ENCODE measurements at regions not wholly inside any gene's neighbourhood (a gene's known extent, or its start where the extent isn't known, plus 50 kb on each side); places are given as distances from the start of the nearest gene placed in this dataset.

GRCh38 chr3:18807593-18807992 lies 340.7 kb upstream of the KCNH8 start:
- in situ Hi-C loops (cut with MboI; ENCODE audit: low sequenced_read_pairs) (no loop called here), intact Hi-C loops (cut with micrococcal nuclease) (no loop called here), dilution Hi-C loops (cut with HindIII; ENCODE audit: low sequenced_read_pairs, unreplicated experiment) (no loop called here)
- ChIA-PET POLR2A (ENCODE audit: unreplicated experiment) (no interaction called here), CTCF (no interaction called here)
- no peak overlapping the region for H2BK20ac ChIP-seq (ENCODE audit: low read depth, low read length)
- H3K4me1 ChIP-seq (ENCODE audit: control insufficient read depth, insufficient read depth, low read length), result no peaks in the 10 kb centered on the region
- H2AFZ ChIP-seq (replicated peaks; ENCODE audit: low read length, poor library complexity), result no peak overlapping the region
- no peaks in the 10 kb centered on the region for H3K27me3 ChIP-seq (ENCODE audit: control insufficient read depth, insufficient read depth, low read length)
- no peak overlapping the region for H4K91ac ChIP-seq (ENCODE audit: insufficient read depth, low read depth, low read length)
- no peak overlapping the region for H2AK5ac ChIP-seq (ENCODE audit: low read depth, low read length)
- no peak overlapping the region for H3K27ac ChIP-seq (ENCODE audit: insufficient read depth, low read length)
- no peak overlapping the region for H2BK15ac ChIP-seq (ENCODE audit: low read depth, low read length)
- H3K79me1 ChIP-seq (ENCODE audit: low read depth in 1 of 2, low read length in 2 of 2), result no peaks in the 10 kb centered on the region
- H3K14ac ChIP-seq (replicated peaks; ENCODE audit: low read depth, low read length), result no peak overlapping the region
- H3K9me3 ChIP-seq (ENCODE audit: control insufficient read depth, insufficient read depth, low read length), result peaks cover 6% of the 10 kb centered on the region; the same call in 1 of the 2 replicates
- no peak overlapping the region for H3K4ac ChIP-seq (ENCODE audit: low read depth, low read length)
- no peaks in the 10 kb centered on the region for H3K36me3 ChIP-seq (ENCODE audit: control insufficient read depth, insufficient read depth, low read length)
- no peak overlapping the region for H3K4me2 ChIP-seq (ENCODE audit: low read depth, low read length)
- no peak overlapping the region for H3K9ac ChIP-seq (ENCODE audit: low read depth, low read length)
- no peak for TF ChIP-seq USF2 (IDR thresholded peaks at IDR 0.05; ENCODE audit: low read depth, low read length)
- no peak for TF ChIP-seq RFX5 (IDR thresholded peaks at IDR 0.05; ENCODE audit: low read depth, low read length)
- no peak for TF ChIP-seq POLR2A (IDR thresholded peaks at IDR 0.05; ENCODE audit: low read depth, low read length)
- TF ChIP-seq CTCF (conservative IDR thresholded peaks at IDR 0.05; ENCODE audit: low read depth, low read length), result no peak
- no peak for TF ChIP-seq CHD1 (IDR thresholded peaks at IDR 0.05; ENCODE audit: low read depth, low read length)
- no peak for TF ChIP-seq MAFK (IDR thresholded peaks at IDR 0.05; ENCODE audit: low read depth, low read length)
- H2BK5ac ChIP-seq (ENCODE audit: low read depth, low read length, poor library complexity, severe bottlenecking), result no peak overlapping the region
- no CpG with 5 or more reads among the region's 3 CpGs for WGBS, 2 experiments (ENCODE audit: extremely low coverage in 2 of 2, insufficient read length in 1 of 2)
- no peak overlapping the region for H3K56ac ChIP-seq (ENCODE audit: extremely low read depth, insufficient read depth, low read length)
- no peaks in the 10 kb centered on the region for H3K9me1 ChIP-seq (ENCODE audit: insufficient read depth, low read length)
- no peak overlapping the region for H3K23ac ChIP-seq (ENCODE audit: low read depth, low read length)
- BruUV-seq (replicated peaks), result no TSS peak
- no peak overlapping the region for H4K5ac ChIP-seq (ENCODE audit: low read depth, low read length)
- ATAC-seq (ENCODE audit: low read depth) (no peak), DNase-seq (no peak)
- H3K4me3 ChIP-seq (ENCODE audit: insufficient read depth, low read depth, low read length), result no peak overlapping the region
- no peak overlapping the region for H2BK120ac ChIP-seq (ENCODE audit: low read depth, low read length)
- no peaks in the 10 kb centered on the region for H4K20me1 ChIP-seq (ENCODE audit: insufficient read depth, low read length)
- no peak overlapping the region for H4K8ac ChIP-seq (ENCODE audit: low read depth in 2 of 2, low read length in 2 of 2)
- no peak overlapping the region for H2AK9ac ChIP-seq (replicated peaks; ENCODE audit: low read depth, low read length, poor library complexity)
- H3K18ac ChIP-seq (ENCODE audit: low read depth, low read length), result no peak overlapping the region
